Liver (tissue), 3 donors: ENCODE measurements at regions not wholly inside any gene's neighbourhood (a gene's known extent, or its start where the extent isn't known, plus 50 kb on each side); places are given as distances from the start of the nearest gene placed in this dataset.

Experiments used
- CTCF ChIP-seq: fragments of 150-350 bp; IDR thresholded peaks from 2 replicates; pipeline ENCODE4 v1.5.1; 2017; ENCODE audit warnings: improper control_type of control experiment, low read depth, low read length; ENCODE audit not compliant: missing input control
- FOXA1 ChIP-seq: IDR thresholded peaks from 2 replicates; pipeline ENCODE4 v1.6.1; 2016; ENCODE audit warnings: antibody characterized with exemption
- GABPA ChIP-seq, 2 donors: IDR thresholded peaks in 1 of 2; conservative IDR thresholded peaks in 1 of 2; 2 replicates each; pipeline ENCODE4 v1.6.1; 2016; ENCODE audit warnings: antibody characterized with exemption in 2 of 2, mild to moderate bottlenecking in 1 of 2, moderate library complexity in 1 of 2
- JUND ChIP-seq, 2 donors: IDR thresholded peaks; 2 replicates each; pipeline ENCODE4 v1.6.1; 2016; ENCODE audit warnings: antibody characterized with exemption in 2 of 2
- RAD21 ChIP-seq, 2 donors: IDR thresholded peaks; 2 replicates each; pipeline ENCODE4 v1.6.1; 2016; ENCODE audit warnings: antibody characterized with exemption in 2 of 2, mild to moderate bottlenecking in 2 of 2
- RXRA ChIP-seq, 2 donors: IDR thresholded peaks; 2 replicates each; pipeline ENCODE4 v1.6.1; 2017 to 2018; ENCODE audit warnings: antibody characterized with exemption in 2 of 2, mild to moderate bottlenecking in 1 of 2
- donor health status: healthy.
- donor health status: healthy.

GRCh38 chr2:136171223-136171622 is 53.3 kb upstream of the CXCR4 start:
- TF ChIP-seq RXRA (IDR thresholded peaks at IDR 0.05) (no peak), JUND (IDR thresholded peaks at IDR 0.05) (no peak), RAD21 (IDR thresholded peaks at IDR 0.05) (no peak), GABPA (IDR thresholded peaks at IDR 0.05 in 1 of 2, conservative IDR thresholded peaks at IDR 0.05 in 1 of 2) (no peak), FOXA1 (no peak), CTCF (no peak)
